MM.1S (cell line): ENCODE measurements at regions not wholly inside any gene's neighbourhood (a gene's known extent, or its start where the extent isn't known, plus 50 kb on each side); places are given as distances from the start of the nearest gene placed in this dataset.

ENCODE experiments used
- DNase-seq: peaks from one replicate; pipeline ENCODE4 v3.0.0-alpha.2; 2015
- H2AFZ ChIP-seq: fragments of 300-600 bp; sonication (generic); 2 replicates; pipeline ENCODE4 v1.6.0; 2016; ENCODE audit warnings: antibody characterized with exemption, low read length
- H3F3A ChIP-seq: fragments of 300-600 bp; sonication (generic); 2 replicates; pipeline ENCODE4 v1.6.1; 2016; ENCODE audit warnings: mild to moderate bottlenecking, antibody characterized with exemption, low read length, moderate library complexity, mixed read lengths; ENCODE audit not compliant: insufficient read depth
- H3K27ac ChIP-seq: fragments of 300-600 bp; sonication (generic); 2 replicates; pipeline ENCODE4 v1.5.1; 2016; ENCODE audit warnings: mild to moderate bottlenecking, low read length
- H3K27me3 ChIP-seq: fragments of 300-600 bp; sonication (generic); replicated peaks from 2 replicates; pipeline ENCODE4 v1.6.0; 2016; ENCODE audit warnings: low read length; ENCODE audit not compliant: insufficient read depth
- H3K36me3 ChIP-seq: fragments of 300-600 bp; sonication (generic); replicated peaks from 2 replicates; pipeline ENCODE4 v1.6.1; 2016; ENCODE audit warnings: mild to moderate bottlenecking, low read length, mixed read lengths; ENCODE audit not compliant: insufficient read depth
- H3K4me1 ChIP-seq: fragments of 300-600 bp; sonication (generic); 2 replicates; pipeline ENCODE4 v1.6.1; 2016; ENCODE audit warnings: low read length, mixed read lengths
- H3K4me2 ChIP-seq: fragments of 300-600 bp; sonication (generic); 2 replicates; pipeline ENCODE4 v1.6.0; 2016; ENCODE audit warnings: low read depth, low read length
- H3K4me3 ChIP-seq: fragments of 300-600 bp; sonication (generic); 2 replicates; pipeline ENCODE4 v1.5.1; 2016; ENCODE audit warnings: low read length, mixed read lengths
- H3K79me2 ChIP-seq: fragments of 300-600 bp; sonication (generic); 2 replicates; pipeline ENCODE4 v1.6.1; 2016; ENCODE audit warnings: mixed run types, low read length, mixed read lengths
- H3K9ac ChIP-seq: fragments of 300-600 bp; sonication (generic); 2 replicates; pipeline ENCODE4 v1.6.1; 2016; ENCODE audit warnings: low read length, mixed read lengths
- H3K9me2 ChIP-seq: fragments of 300-600 bp; sonication (generic); replicated peaks from 2 replicates; pipeline ENCODE4 v1.6.1; 2016; ENCODE audit warnings: mild to moderate bottlenecking, low read length, mixed read lengths; ENCODE audit not compliant: insufficient read depth
- H3K9me3 ChIP-seq: fragments of 300-600 bp; sonication (generic); replicated peaks from 2 replicates; pipeline ENCODE4 v1.6.1; 2016; ENCODE audit warnings: mild to moderate bottlenecking, low read length, mixed read lengths; ENCODE audit not compliant: insufficient read depth
- H4K20me1 ChIP-seq: fragments of 300-600 bp; sonication (generic); 2 replicates; pipeline ENCODE4 v1.6.1; 2016; ENCODE audit warnings: mild to moderate bottlenecking, low read length, moderate library complexity, mixed read lengths; ENCODE audit not compliant: insufficient read depth
- CTCF ChIP-seq: fragments of 300-600 bp; sonication (generic); IDR thresholded peaks from 2 replicates; pipeline ENCODE4 v1.5.1; 2016; ENCODE audit warnings: antibody characterized with exemption, low read length, mixed read lengths
- EZH2 ChIP-seq: fragments of 300-600 bp; sonication (generic); optimal IDR thresholded peaks from 2 replicates; pipeline ENCODE3; 2017; ENCODE audit warnings: low read depth, mild to moderate bottlenecking, antibody characterized with exemption, low read length, mixed read lengths
- EZH2phosphoT487 ChIP-seq: fragments of 300-600 bp; sonication (generic); IDR thresholded peaks from 2 replicates; pipeline ENCODE4 v1.6.1; 2018; ENCODE audit warnings: antibody characterized with exemption, low read length

- no peaks in the 10 kb centered on the region for H4K20me1 ChIP-seq
- H3K9me3 ChIP-seq = no peaks in the 10 kb centered on the region
- no peaks in the 10 kb centered on the region for H3K9me2 ChIP-seq
- no peaks in the 10 kb centered on the region for H3F3A ChIP-seq
- no peak overlapping the region for H3K4me2 ChIP-seq
- H2AFZ ChIP-seq = no peak overlapping the region
- TF ChIP-seq EZH2 (no peak), EZH2phosphoT487 (no peak), CTCF (no peak)
- H3K79me2 ChIP-seq = no peaks in the 10 kb centered on the region
- H3K4me3 ChIP-seq = no peak overlapping the region
- H3K36me3 ChIP-seq = no peaks in the 10 kb centered on the region
- H3K9ac ChIP-seq = no peak overlapping the region
- DNase-seq = no peak
- no peak overlapping the region for H3K27ac ChIP-seq
- no peaks in the 10 kb centered on the region for H3K27me3 ChIP-seq
- H3K4me1 ChIP-seq = no peaks in the 10 kb centered on the region
Measured at GRCh38 chr12:114986849-114987248, 302.9 kb upstream of the TBX3 start.

GRCh38 chr12:114986178-114986714 lies 302.3 kb upstream of the TBX3 start:
- Histone ChIP-seq H3K79me2 (no peaks in the 10 kb centered on the region), H3K9me3 (no peaks in the 10 kb centered on the region), H4K20me1 (no peaks in the 10 kb centered on the region), H2AFZ (no peak overlapping the region), H3K9me2 (no peaks in the 10 kb centered on the region), H3K27me3 (no peaks in the 10 kb centered on the region), H3K9ac (no peak overlapping the region), H3K4me2 (no peak overlapping the region), H3K4me1 (no peaks in the 10 kb centered on the region), H3K27ac (no peak overlapping the region), H3K4me3 (no peak overlapping the region), H3F3A (no peaks in the 10 kb centered on the region), H3K36me3 (no peaks in the 10 kb centered on the region)
- no peak for TF ChIP-seq CTCF
- no peak for TF ChIP-seq EZH2
- TF ChIP-seq EZH2phosphoT487 = no peak
- no peak for DNase-seq

GRCh38 chr12:114984634-114985061 lies 300.7 kb upstream of the TBX3 start:
- Histone ChIP-seq H3K9me3 (no peaks in the 10 kb centered on the region), H3K27me3 (no peaks in the 10 kb centered on the region), H3K4me3 (no peak overlapping the region), H3K9ac (no peak overlapping the region), H3K4me2 (no peak overlapping the region), H2AFZ (no peak overlapping the region), H4K20me1 (no peaks in the 10 kb centered on the region), H3F3A (no peaks in the 10 kb centered on the region), H3K79me2 (no peaks in the 10 kb centered on the region), H3K36me3 (no peaks in the 10 kb centered on the region), H3K4me1 (no peaks in the 10 kb centered on the region), H3K27ac (no peak overlapping the region), H3K9me2 (no peaks in the 10 kb centered on the region)
- no peak for TF ChIP-seq EZH2phosphoT487
- no peak for TF ChIP-seq CTCF
- no peak for TF ChIP-seq EZH2
- no peak for DNase-seq
